GM12873 (cell line): ENCODE measurements at regions not wholly inside any gene's neighbourhood (a gene's known extent, or its start where the extent isn't known, plus 50 kb on each side); places are given as distances from the start of the nearest gene placed in this dataset.

Experiments used
- CTCF ChIP-seq: IDR thresholded peaks from 2 replicates; pipeline ENCODE4 v1.5.1; 2012; ENCODE audit warnings: low read depth, mild to moderate bottlenecking, moderate library complexity, low read length, control low read depth; ENCODE audit not compliant: insufficient read depth; ENCODE audit errors: missing control alignments

- no peak for TF ChIP-seq CTCF
Measured at GRCh38 chr7:34315032-34315431, 343.0 kb upstream of the NPSR1 start.

GRCh38 chr7:34317039-34317438, 341.0 kb upstream of the NPSR1 start:
- TF ChIP-seq CTCF: no peak

GRCh38 chr7:34320412-34320811, 337.6 kb upstream of the NPSR1 start:
- TF ChIP-seq CTCF: no peak

DNA sequence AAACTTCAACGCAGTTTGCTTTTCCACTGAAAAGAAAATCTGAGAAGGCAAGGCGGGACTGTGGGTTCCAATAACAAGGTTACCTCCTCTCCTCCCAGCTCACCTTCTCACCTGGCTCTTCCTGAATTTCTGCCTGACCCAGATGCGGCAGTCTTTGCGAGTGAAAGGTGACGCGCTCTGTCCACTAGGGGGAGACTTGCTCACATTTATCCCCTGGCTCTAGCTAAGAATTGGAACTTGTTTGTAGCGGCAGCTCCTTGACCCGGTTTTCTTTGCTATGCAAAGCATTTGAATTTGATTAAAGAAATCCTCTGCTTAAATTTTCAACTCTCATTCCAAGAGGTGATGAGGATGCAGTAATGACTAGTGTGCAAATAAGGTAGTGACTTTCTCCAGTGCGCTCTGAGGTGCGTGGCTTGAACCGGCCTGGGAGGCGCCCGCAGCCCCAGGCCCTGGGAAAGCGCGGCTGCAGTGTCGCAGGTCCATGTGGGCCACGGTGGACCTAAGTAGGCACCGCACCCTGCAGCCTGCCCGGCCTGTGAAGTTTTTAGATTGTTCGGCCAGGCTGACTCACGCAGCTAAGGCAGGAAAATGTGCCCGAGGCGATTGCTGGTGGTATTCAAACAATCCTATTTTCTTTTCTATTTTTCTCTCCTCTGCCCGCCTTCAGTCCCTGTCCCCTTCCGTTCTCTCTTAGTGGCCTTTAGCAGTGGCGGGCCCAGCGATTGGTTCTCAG, 336.9 kb upstream of the NPSR1 start:
- TF ChIP-seq CTCF: peak; percentile 90

DNA sequence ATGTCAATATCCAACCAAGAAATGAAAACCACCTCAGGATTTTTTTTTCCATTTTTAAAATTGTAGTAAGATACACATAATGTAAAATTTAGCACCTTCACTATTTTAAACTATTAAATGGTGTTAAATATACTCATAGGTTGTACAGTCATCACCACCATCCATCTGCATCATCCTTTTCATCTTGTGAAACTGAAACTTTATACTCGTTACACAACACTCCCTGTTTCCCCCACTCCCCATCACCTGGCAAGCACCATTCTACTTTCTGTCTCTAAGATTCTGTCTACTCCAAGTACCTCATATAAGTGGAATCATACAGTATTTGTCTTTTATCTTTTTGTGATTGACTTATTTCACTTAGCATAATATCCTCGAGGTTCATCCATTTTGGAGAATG, 335.2 kb upstream of the NPSR1 start:
- TF ChIP-seq CTCF: no peak

DNA sequence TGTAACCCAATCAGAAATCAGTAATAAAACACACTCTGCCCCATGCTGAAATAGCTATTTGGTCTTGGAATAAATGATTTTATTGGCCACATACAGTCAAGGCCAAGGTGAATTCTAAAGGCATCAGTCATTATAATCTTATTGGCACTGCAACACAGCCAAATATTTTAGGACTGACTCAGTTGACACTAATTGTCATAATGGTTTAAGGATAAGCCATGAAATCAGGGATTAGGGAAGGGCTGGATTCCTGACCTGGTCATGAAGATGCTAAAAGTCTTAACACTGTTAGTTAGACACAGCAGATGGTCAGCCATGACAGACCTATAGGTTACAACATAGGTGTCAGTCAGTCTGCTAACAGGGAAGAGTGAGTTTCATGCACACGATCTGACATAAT, 330.3 kb upstream of the NPSR1 start:
- TF ChIP-seq CTCF: no peak

DNA sequence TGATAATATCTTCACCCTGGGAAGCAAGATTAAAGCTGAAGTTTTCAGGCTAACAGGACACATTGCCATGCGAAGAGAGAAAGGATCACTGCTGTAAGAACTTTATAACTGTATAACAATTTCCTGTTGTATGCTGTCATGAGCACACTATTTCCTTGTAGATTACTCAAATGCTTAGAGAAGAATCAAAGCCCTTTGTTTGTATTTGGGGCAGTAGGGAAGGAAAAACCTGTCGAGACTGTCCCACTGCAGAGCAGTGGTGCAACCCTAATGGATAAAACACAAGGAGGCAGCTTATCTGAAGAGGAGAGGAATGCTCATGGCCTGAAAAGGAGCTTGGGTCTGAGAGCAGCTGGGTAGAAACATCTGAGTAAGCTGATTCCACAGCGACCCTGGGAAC, 327.7 kb upstream of the NPSR1 start:
- no peak for TF ChIP-seq CTCF
